BJ (cell line): ENCODE measurements at regions not wholly inside any gene's neighbourhood (a gene's known extent, or its start where the extent isn't known, plus 50 kb on each side); places are given as distances from the start of the nearest gene placed in this dataset.

Source experiments
- CTCF ChIA-PET: fragments of 350-600 bp; formaldehyde crosslinking; extraction: SDS; loops from one replicate; lab custom pipeline; 2021; ENCODE audit warnings: antibody characterized with exemption, inconsistent platforms; lab: Yijun Ruan, JAX
- POLR2A ChIA-PET: fragments of 300-600 bp; sonication (Branson Sonifier 250); formaldehyde crosslinking; extraction: SDS; loops from one replicate; lab custom pipeline; 2021; ENCODE audit warnings: antibody characterized with exemption; lab: Charles Lee
- DNase-seq: peaks from one replicate; pipeline ENCODE4 v3.0.0-alpha.2; 2011; ENCODE audit warnings: low read depth
- H3K27me3 ChIP-seq: 2 replicates; pipeline ENCODE4 v1.6.0; 2011; ENCODE audit warnings: low read length; ENCODE audit not compliant: control insufficient read depth, insufficient read depth
- H3K36me3 ChIP-seq: 2 replicates; pipeline ENCODE4 v1.5.1; 2011; ENCODE audit warnings: low read length; ENCODE audit not compliant: control insufficient read depth, insufficient read depth
- H3K4me3 ChIP-seq: 2 replicates; pipeline ENCODE4 v1.5.1; 2011; ENCODE audit warnings: low read depth, mild to moderate bottlenecking, control low read depth, low read length
- TF ChIP-seq, protein P1 (sequence below): IDR thresholded peaks from 2 replicates; pipeline ENCODE4 v1.5.1; 2011; ENCODE audit warnings: low read depth, mild to moderate bottlenecking, control low read depth, inconsistent platforms, low read length, moderate library complexity; ENCODE audit not compliant: insufficient read depth

DNA sequence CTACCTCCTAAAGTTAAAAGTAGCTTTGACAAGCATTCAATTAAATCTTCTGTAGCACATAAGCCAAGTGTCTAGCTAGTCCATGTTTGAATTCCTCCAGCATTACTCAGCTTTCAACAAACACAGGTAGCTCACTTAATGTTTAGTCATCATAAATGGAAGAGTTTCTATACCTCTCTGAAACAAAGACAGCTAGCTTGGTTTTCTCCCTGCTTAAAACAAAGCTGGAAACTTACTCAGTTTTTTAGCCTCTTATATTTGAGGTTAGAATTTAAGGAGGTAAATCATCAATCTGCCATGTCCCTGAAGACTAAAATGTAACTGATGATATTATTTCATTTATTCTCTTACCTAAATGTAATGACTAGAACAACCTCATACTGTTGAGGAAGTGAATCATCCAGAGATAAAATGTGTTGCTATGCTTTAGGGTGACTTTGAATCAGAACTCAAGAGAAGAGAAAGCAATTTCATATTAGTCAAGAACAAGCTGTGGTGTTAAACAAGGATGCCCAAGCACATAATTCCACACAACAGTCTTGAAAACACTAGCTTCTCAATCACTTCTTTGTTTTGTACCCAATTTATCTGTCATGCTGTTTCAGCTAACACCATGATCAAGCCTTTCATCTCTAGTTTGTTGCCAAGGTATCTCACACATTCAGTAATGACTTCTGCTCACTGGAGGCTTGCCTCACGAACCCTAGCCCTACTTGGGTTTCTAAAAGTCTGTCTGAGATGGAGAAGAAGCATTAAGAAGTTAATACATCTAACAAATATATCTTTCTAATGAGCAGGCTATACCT is 251.9 kb downstream of the EPM2A start:
- ChIA-PET POLR2A (no interaction called here), CTCF (interaction anchor here (1.0 kb wide), 1 partner anchor 10 kb away, joined by 3 read pairs; no protein-coding TSS in a partner anchor)
- TF ChIP-seq, protein P1, sequence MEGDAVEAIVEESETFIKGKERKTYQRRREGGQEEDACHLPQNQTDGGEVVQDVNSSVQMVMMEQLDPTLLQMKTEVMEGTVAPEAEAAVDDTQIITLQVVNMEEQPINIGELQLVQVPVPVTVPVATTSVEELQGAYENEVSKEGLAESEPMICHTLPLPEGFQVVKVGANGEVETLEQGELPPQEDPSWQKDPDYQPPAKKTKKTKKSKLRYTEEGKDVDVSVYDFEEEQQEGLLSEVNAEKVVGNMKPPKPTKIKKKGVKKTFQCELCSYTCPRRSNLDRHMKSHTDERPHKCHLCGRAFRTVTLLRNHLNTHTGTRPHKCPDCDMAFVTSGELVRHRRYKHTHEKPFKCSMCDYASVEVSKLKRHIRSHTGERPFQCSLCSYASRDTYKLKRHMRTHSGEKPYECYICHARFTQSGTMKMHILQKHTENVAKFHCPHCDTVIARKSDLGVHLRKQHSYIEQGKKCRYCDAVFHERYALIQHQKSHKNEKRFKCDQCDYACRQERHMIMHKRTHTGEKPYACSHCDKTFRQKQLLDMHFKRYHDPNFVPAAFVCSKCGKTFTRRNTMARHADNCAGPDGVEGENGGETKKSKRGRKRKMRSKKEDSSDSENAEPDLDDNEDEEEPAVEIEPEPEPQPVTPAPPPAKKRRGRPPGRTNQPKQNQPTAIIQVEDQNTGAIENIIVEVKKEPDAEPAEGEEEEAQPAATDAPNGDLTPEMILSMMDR = no peak
- no peaks in the 10 kb centered on the region for H3K27me3 ChIP-seq
- DNase-seq = no peak
- H3K36me3 ChIP-seq = no peaks in the 10 kb centered on the region
- no peak overlapping the region for H3K4me3 ChIP-seq

DNA sequence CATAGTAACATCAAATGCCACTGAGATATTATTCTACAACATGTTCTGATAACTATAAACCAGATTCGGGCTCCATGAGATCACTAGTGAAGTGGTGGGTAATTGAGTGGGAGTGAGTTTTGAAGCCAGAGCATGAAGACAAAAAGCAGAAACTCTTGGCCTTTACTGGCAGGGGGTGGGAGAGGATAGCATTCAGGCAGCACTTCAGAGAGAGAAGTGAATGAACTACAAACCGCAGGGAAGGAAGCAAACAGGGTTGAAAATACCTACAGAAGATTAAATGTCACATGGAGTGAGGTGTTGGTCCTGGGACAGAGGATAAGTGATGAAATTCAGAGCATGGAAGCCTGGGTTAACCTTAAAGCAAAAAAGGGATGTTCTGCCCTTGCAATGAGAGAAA is 250.0 kb downstream of the EPM2A start:
- TF ChIP-seq, protein P1 = no peak
- ChIA-PET CTCF (no interaction called here), POLR2A (no interaction called here)
- no peak overlapping the region for H3K4me3 ChIP-seq
- no peaks in the 10 kb centered on the region for H3K36me3 ChIP-seq
- H3K27me3 ChIP-seq = no peaks in the 10 kb centered on the region
- no peak for DNase-seq

DNA sequence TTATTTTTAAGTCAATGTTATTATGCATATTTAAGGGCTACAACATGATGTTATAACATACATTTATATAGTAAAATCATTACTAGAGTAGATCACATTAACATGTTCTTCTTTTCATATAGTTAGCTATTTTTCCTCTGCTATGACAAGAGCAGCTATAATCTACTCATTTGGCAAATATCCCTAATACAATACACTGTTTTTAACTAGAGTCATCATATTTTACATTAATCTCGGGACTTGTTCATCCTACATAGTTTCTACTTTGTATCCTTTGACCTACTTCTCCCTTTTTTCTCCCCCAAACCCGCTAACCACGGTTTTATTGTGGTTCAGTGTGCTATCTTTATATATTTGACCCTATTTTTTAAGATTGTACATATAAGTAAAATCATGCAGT is 249.0 kb downstream of the EPM2A start:
- POLR2A ChIA-PET = no interaction called here
- Histone ChIP-seq H3K4me3 (no peak overlapping the region), H3K36me3 (no peaks in the 10 kb centered on the region), H3K27me3 (no peaks in the 10 kb centered on the region)
- TF ChIP-seq, protein P1 = no peak
- CTCF ChIA-PET = no interaction called here
- no peak for DNase-seq

DNA sequence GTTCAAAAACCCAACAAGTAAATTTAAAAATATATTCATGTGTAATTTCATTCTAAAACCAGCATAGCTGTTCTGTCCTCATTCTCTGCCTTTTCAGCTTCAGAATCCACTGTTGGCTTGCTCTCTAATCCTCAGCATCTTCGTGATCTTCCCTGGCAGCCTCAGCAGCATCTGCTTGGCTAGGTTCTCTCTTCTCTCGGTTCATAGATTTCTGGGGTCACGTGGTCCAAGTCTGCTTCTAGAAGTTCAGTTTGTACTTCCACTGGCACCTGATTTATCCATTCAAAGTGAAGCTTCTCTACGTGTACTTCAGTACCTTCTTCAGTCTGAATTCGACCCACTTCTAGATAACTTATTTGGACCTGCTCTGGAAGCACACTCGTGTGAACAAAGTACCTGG is 245.7 kb downstream of the EPM2A start:
- POLR2A ChIA-PET = no interaction called here
- no peak overlapping the region for H3K4me3 ChIP-seq
- CTCF ChIA-PET = no interaction called here
- no peaks in the 10 kb centered on the region for H3K36me3 ChIP-seq
- no peak for DNase-seq
- TF ChIP-seq, protein P1 = no peak
- H3K27me3 ChIP-seq = no peaks in the 10 kb centered on the region

DNA sequence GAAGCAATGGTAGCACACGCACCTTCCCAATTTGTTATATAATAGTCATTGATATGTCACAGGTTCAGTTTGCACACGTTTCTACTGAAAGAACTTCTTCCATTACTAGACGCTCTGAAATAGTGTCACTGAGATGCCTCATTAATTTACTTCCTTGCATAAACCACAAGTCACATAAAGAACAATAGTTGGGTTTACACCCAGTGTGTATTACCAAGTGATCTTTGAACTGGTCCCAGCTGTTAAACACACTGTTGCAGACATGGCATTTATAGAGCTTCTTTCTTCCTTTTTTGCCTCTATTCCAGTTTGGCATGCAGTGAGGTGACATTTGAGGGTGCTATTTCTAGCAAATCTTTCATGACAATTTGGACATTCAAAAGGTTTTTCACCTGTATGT is 245.3 kb downstream of the EPM2A start:
- no peak for DNase-seq
- CTCF ChIA-PET = no interaction called here

More for the DNA sequence above, 245.3 kb downstream of the EPM2A start:
- TF ChIP-seq, protein P1 = no peak
- Histone ChIP-seq H3K27me3 (no peaks in the 10 kb centered on the region), H3K36me3 (no peaks in the 10 kb centered on the region), H3K4me3 (no peak overlapping the region)
- POLR2A ChIA-PET = no interaction called here
